Uterus (tissue), 3 donors: ENCODE measurements at regions not wholly inside any gene's neighbourhood (a gene's known extent, or its start where the extent isn't known, plus 50 kb on each side); places are given as distances from the start of the nearest gene placed in this dataset.

ENCODE experiments used
- DNase-seq, 2 donors: peaks; one replicate each; pipeline ENCODE4 v3.0.0-alpha.2; 2019 to 2020
- H3K27ac ChIP-seq, 2 donors: fragments of 200-600 bp; sonication (generic); 1 replicate in 1 of 2; 2 replicates in 1 of 2; pipeline ENCODE4 v1.5.1; 2016 to 2018
- H3K27me3 ChIP-seq, 2 donors: fragments of 200-600 bp; sonication (generic); one replicate each; pipeline ENCODE4 v1.5.1; 2018 to 2019; ENCODE audit warnings: control low read depth in 1 of 2
- H3K36me3 ChIP-seq, 2 donors: fragments of 200-600 bp; sonication (generic); one replicate each; pipeline ENCODE4 v1.5.1; 2019; ENCODE audit warnings: control low read depth in 1 of 2
- H3K4me1 ChIP-seq, 2 donors: fragments of 200-600 bp; sonication (generic); one replicate each; pipeline ENCODE4 v1.5.1; 2018 to 2019; ENCODE audit warnings: control low read depth in 1 of 2
- H3K4me3 ChIP-seq, 2 donors: fragments of 200-600 bp; sonication (generic); 1 replicate in 1 of 2; 2 replicates in 1 of 2; pipeline ENCODE4 v1.5.1; 2018 to 2019; ENCODE audit warnings: mild to moderate bottlenecking in 1 of 2
- H3K9me3 ChIP-seq, 2 donors: fragments of 200-600 bp; sonication (generic); one replicate each; pipeline ENCODE4 v1.5.1; 2019; ENCODE audit warnings: control low read depth in 1 of 2
- POLR2A ChIP-seq, 2 donors: fragments of 450-650 bp; IDR thresholded peaks; one replicate each; pipeline ENCODE4 v1.6.1; 2016; ENCODE audit warnings: antibody characterized with exemption in 2 of 2, mild to moderate bottlenecking in 1 of 2, moderate library complexity in 1 of 2
- intact Hi-C: fragments of 100-400 bp; cut with DNase I; formaldehyde crosslinking; loops from one replicate; pipeline ENCODE4 v1.15.1; 2023; ENCODE audit warnings: low total_unique reads
- TF ChIP-seq, protein P1 (sequence below), 4 experiments: fragments of 200-600 bp in 2 of 4; fragments of 450-650 bp in 2 of 4; sonication (generic) in 2 of 4; IDR thresholded peaks; one replicate each; pipeline ENCODE4 v1.5.1; 2016 to 2019; ENCODE audit warnings: antibody characterized with exemption in 4 of 4, mild to moderate bottlenecking in 2 of 4, moderate library complexity in 1 of 4
- donor health status: DM: yes; HTN: yes; CAD: no.

DNA sequence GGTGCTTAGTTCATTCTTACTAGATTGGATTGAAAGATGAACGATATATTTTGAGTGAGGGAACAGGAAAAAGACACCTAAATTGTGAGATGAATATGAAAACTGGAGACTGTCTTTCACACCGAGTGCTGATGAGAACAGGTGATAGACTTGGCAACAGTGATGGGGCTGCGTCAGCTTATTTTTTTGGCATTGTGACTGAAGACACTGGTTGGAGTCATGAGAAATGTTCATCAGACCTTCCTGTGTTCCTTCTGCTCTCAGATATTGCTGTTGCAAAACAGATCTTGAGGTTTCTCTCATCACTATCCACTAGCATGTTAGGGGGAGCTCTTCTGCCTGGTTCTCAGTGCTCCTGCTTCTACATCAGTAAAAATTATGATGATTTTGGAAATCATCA lies 124.2 kb upstream of the KCNIP4 start:
- H3K27me3 ChIP-seq = no peaks in the 10 kb centered on the region
- intact Hi-C loops = no loop called here
- no peak overlapping the region for H3K4me3 ChIP-seq

DNA sequence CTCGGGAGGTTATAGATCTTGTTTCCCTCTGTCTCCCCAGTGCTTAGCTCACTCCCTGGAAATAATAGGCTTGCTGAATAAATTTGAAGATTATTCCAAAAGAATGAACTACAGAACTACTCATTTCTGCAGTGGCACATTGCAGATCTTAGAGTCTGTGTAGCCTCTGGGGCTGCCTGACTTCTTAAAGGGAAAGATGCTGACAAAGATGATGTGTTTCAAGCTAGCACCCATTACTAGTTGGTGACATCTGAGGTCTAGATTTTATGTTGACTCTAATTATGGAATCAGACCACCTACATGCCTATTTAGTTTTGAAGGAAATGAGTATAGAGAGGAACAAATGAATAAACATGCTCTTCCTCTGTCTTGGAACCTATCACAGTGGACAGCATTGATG lies 123.7 kb upstream of the KCNIP4 start:
- Histone ChIP-seq H3K9me3 (no peaks in the 10 kb centered on the region), H3K36me3 (no peaks in the 10 kb centered on the region), H3K27me3 (no peaks in the 10 kb centered on the region), H3K27ac (no peak overlapping the region), H3K4me1 (no peaks in the 10 kb centered on the region), H3K4me3 (no peak overlapping the region)
- no peak for DNase-seq
- no peak for TF ChIP-seq POLR2A (IDR thresholded peaks at IDR 0.05)
- TF ChIP-seq, protein P1, sequence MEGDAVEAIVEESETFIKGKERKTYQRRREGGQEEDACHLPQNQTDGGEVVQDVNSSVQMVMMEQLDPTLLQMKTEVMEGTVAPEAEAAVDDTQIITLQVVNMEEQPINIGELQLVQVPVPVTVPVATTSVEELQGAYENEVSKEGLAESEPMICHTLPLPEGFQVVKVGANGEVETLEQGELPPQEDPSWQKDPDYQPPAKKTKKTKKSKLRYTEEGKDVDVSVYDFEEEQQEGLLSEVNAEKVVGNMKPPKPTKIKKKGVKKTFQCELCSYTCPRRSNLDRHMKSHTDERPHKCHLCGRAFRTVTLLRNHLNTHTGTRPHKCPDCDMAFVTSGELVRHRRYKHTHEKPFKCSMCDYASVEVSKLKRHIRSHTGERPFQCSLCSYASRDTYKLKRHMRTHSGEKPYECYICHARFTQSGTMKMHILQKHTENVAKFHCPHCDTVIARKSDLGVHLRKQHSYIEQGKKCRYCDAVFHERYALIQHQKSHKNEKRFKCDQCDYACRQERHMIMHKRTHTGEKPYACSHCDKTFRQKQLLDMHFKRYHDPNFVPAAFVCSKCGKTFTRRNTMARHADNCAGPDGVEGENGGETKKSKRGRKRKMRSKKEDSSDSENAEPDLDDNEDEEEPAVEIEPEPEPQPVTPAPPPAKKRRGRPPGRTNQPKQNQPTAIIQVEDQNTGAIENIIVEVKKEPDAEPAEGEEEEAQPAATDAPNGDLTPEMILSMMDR (IDR thresholded peaks at IDR 0.05) = no peak
- intact Hi-C loops = no loop called here

More for the DNA sequence above, 124.2 kb upstream of the KCNIP4 start:
- Histone ChIP-seq H3K36me3 (no peaks in the 10 kb centered on the region), H3K4me1 (no peaks in the 10 kb centered on the region), H3K27ac (no peak overlapping the region), H3K9me3 (no peaks in the 10 kb centered on the region)
- DNase-seq = no peak
- no peak for TF ChIP-seq POLR2A (IDR thresholded peaks at IDR 0.05)
- TF ChIP-seq, protein P1 (IDR thresholded peaks at IDR 0.05) = no peak

DNA sequence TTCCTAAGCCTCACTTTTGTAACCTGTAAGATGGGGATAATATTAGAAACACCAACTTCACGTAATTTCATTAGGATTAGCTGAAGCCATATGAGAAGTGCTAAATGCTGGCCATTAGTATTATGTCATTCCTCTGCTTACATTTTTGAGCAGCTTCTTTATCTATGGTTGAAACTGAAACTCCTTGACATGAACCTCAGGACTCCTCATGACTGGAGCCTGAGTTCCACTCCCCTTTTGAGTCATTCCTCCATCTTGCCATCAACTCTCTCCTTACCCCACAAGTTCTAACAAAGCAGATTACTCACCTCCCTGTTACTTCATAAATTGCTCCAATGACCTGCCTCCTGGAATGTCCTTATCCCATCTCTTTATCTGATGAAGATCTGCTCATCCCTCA lies 123.2 kb upstream of the KCNIP4 start:
- no peaks in the 10 kb centered on the region for H3K4me1 ChIP-seq
- no peaks in the 10 kb centered on the region for H3K9me3 ChIP-seq
- intact Hi-C loops = no loop called here
- H3K4me3 ChIP-seq = no peak overlapping the region
- no peak overlapping the region for H3K27ac ChIP-seq
- no peak for TF ChIP-seq POLR2A (IDR thresholded peaks at IDR 0.05)
- TF ChIP-seq, protein P1 (IDR thresholded peaks at IDR 0.05) = no peak
- H3K36me3 ChIP-seq = no peaks in the 10 kb centered on the region
- DNase-seq = no peak
- H3K27me3 ChIP-seq = no peaks in the 10 kb centered on the region

DNA sequence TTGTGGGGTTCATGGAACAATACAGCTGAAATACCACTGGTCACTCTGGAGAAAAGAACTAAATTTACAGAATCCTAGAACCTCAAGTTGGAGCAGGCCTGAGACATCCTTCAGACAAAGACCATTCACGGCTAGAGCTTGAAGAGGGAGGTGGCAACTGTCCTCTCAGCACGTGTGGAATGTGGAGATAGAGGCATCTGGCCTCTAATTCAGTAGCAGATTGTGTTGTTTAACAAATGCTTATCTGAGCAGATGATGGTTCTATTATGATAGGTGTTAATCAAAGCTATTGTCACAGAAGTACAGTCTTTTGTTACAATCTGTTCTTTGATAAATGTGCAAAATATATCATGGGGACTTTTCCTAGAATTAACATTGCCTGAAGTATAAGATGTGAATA lies 121.7 kb upstream of the KCNIP4 start:
- no peak for TF ChIP-seq POLR2A (IDR thresholded peaks at IDR 0.05)
- TF ChIP-seq, protein P1 (IDR thresholded peaks at IDR 0.05) = no peak
- Histone ChIP-seq H3K27ac (no peak overlapping the region), H3K27me3 (no peaks in the 10 kb centered on the region), H3K36me3 (no peaks in the 10 kb centered on the region), H3K4me1 (no peaks in the 10 kb centered on the region), H3K4me3 (no peak overlapping the region), H3K9me3 (no peaks in the 10 kb centered on the region)
- DNase-seq = no peak
- intact Hi-C loops = no loop called here

DNA sequence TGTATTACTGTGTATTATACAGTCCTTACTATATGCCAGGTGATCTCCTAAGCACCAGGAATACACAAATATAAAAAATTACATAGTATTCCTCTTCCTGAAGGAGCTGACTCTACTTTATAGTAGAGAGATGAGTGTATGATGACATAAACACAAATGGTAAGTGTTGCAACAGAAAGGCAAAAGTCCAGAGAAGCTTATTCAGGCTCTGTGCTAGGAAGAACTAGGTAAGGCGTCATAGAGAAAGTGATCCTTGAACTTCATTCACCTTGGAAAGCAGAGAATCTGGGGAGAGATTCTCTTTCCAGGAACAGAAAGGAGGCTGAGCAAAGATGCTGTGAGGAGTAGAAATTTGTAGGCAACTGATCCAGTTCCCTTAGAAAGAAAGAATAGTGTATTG lies 115.0 kb upstream of the KCNIP4 start:
- no peak for DNase-seq
- H3K27me3 ChIP-seq = no peaks in the 10 kb centered on the region
- H3K9me3 ChIP-seq = no peaks in the 10 kb centered on the region
- no peak overlapping the region for H3K4me3 ChIP-seq
- intact Hi-C loops = no loop called here
- no peak overlapping the region for H3K27ac ChIP-seq
- H3K4me1 ChIP-seq = no peaks in the 10 kb centered on the region
- TF ChIP-seq, protein P1 (IDR thresholded peaks at IDR 0.05) = no peak
- no peak for TF ChIP-seq POLR2A (IDR thresholded peaks at IDR 0.05)
- no peaks in the 10 kb centered on the region for H3K36me3 ChIP-seq
